HCEC 1CT (cell line): ENCODE measurements at regions not wholly inside any gene's neighbourhood (a gene's known extent, or its start where the extent isn't known, plus 50 kb on each side); places are given as distances from the start of the nearest gene placed in this dataset.
"Not testable (repeated sequence)": the region's sequence is repeated elsewhere in the genome, so short reads cannot be mapped to it uniquely, and the experiment has no call there.

Experiments used
- DNase-seq: peaks from one replicate; pipeline ENCODE4 v3.0.0-alpha.2; 2017

- DNase-seq, result no peak
Observed at GRCh38 chr3:137304313-137305056, 346.7 kb downstream of the IL20RB start.

- no peak for DNase-seq
Observed at GRCh38 chr3:137324114-137324513, 366.3 kb downstream of the IL20RB start.

- no peak for DNase-seq
Observed at GRCh38 chr3:137325170-137325569, 367.4 kb downstream of the IL20RB start.

DNA sequence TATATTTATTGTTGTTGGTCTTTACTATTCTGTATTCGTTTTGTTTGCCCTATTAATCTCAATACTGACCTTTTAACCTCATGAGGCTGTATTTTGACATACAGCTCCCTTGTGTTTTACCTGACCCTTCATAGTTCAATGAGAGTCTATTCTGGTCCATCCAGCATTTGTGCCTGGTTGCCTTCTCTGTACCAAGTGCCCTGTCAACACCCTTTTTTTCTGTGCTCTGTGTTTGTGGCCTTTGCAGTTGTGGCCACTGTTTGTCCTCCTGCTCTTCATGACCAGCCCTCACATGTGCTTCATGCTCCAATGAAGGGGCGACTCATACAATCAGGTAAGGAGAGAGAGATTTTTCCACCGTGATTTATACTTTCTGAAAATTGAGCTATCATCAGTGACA is 368.2 kb downstream of the IL20RB start:
- no peak for DNase-seq

DNA sequence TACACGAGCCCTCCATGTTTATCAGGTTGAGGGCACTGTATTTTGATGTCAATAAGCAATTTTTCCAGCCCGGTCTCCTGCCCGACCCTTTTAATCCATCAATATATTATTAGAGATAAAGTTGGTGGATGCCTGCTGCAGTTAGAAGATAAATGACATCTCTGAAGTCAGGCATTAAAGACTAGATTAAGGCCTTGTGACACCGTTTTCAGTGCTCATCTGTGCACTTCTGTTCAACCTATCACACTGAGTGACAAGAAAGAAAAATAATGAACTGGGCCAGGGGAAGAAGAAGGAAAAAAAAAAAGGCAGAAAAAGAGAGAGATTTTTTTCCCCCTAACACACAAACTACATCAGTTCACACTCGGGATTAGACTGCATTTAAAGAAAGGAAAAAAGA is 371.8 kb downstream of the IL20RB start:
- DNase-seq, result no peak

DNA sequence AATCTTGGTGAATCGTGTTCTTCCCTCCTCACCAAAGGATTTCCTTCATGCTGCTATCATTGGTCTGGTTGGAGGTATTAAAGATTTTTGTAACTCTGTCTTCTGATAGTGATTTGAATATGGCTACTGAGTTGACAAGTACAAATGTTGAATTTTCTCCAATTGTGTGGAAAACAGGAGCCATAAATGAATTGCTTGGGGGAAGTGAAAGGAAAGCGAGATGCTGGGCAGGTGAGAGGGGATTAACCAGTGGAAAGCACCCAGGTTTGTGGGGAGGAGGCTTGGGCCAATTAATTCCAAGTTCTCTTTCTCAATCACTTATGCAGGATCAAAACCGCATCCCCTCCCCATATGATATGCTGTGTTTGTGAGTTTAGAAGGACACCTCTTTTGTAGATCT is 372.5 kb downstream of the IL20RB start:
- no peak for DNase-seq

DNA sequence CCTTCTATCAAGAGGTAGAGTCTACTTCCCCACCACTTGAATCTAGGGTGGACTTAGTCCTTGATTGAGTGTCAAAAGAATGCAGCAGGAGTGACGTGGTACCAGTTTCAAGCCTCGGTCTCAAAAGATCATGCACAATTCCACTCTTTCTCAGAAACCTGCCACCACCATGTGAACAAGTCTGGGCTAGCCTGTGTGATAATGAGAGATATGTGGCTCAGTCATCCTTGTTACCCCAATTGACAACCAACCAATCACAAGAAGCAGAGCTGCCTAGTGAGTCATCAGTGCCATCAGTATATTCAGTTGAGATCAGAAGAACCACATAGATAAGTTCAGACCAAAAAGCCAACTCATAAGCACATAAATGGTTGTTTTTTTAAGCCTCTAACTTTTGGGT is 374.5 kb downstream of the IL20RB start:
- no peak for DNase-seq

GRCh38 chr3:137335478-137335877 is 377.7 kb downstream of the IL20RB start:
- DNase-seq, result no peak

DNA sequence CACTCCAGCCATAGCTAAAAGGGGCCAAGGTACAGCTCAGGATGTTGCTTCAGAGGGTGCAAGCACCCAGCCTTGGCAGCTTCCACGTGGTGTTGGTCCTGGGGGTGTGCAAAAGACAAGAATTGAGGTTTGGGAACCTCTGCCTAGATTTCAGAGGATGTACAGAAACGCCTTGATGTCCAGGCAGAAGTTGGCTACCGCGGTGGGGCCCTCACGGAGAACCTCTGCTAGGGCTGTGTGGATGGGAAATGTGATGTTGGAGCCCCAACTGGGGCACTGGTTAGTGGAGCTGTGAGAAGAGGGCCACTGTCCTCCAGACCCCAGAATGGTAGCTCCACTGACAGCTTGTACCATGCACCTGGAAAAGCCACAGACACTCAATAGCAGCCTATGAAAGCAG is 380.6 kb downstream of the IL20RB start:
- not testable (repeated sequence) for DNase-seq

DNA sequence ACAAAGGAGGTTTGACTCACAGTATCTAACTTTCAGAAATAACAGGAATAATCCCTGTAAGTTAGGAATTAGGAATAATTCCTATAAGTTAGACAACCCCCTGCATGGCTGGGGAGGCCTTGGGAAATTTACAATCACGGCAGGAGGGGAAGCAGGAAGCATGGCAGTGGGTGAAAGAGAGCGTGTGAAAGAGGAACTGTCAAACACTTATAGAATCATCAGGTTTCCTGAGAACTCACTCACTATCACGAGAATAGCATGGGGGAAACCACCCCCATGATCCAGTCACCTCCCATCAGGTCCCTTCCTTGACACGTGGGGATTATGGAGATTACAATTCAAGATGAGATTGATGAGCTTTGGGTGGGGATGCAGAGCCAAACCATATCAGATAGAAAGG is 385.5 kb downstream of the IL20RB start:
- no peak for DNase-seq

DNA sequence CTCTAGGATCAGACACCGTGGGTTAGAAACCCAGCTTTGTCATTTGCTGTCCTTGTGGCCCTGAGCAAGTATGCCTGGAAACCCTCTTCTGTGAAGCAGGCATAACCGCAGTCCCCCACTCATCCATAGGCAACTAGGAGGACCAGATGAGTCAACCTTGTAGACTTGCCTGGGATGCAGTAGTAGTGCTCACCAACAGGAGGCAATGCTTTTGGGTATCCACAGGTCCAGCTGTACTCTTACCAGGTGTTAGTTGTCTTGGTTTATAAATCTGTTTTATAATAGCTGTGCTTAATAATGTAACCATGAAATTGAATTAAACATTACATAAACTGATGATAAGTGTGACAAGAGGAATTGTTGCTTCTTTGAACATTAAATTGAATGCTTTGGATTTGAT is 389.3 kb downstream of the IL20RB start:
- no peak for DNase-seq

- DNase-seq, result no peak
Observed at GRCh38 chr3:137347817-137348368, 390.1 kb downstream of the IL20RB start.

GRCh38 chr3:137348936-137349335 is 391.2 kb downstream of the IL20RB start:
- DNase-seq, result no peak

- no peak for DNase-seq
Observed at GRCh38 chr3:137349557-137350348, 392.0 kb downstream of the IL20RB start.

GRCh38 chr3:137360531-137361201 is 402.9 kb downstream of the IL20RB start:
- no peak for DNase-seq

DNA sequence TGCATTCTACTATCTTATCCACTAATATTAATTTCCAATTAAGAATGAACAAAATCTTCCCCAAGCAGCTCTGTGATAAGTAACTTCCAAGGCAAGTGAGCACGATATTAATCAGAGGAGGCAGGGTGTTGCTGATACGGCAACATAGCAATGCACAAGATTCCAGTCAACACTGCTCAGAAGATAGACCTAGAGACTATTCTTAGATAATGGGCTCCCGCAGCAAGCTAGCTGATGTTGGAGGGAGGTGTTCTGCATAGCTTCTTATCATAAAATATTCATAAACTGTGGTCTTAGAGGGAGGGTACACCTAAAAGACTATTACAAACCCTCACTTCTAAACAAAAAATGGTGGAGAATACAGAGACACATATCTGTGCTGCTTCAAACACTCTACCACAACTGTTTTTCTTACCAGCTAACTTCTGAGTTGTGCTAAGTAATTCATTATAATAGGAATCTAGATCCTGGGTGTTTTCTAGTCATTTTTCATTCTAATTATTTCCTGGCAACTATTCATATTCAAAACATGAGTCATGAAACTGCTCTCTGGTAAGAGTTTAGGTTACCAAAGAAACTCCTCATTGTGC is 382.0 kb upstream of the SOX14 start:
- no peak for DNase-seq

GRCh38 chr3:137385922-137386321 is 378.2 kb upstream of the SOX14 start:
- no peak for DNase-seq

GRCh38 chr3:137409584-137409983 is 354.5 kb upstream of the SOX14 start:
- DNase-seq, result no peak

DNA sequence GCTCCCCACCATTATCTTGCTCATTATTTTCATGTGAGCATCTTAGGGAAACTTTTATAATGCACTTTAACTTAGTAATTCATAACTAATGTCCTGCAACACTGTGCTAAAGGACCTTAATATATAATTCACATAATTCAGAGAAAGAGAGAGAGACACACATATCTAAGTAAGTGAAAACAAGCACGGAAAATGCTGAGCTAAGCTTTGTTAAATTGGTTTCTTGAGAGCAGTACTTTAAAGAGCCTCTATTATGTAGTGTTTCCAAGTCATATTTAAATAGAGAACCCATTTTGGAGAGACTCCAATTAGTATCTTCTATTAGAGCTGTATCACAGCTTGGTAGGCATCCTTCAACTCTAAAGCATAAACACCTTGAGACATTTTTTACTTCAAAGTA is 354.1 kb upstream of the SOX14 start:
- no peak for DNase-seq

DNA sequence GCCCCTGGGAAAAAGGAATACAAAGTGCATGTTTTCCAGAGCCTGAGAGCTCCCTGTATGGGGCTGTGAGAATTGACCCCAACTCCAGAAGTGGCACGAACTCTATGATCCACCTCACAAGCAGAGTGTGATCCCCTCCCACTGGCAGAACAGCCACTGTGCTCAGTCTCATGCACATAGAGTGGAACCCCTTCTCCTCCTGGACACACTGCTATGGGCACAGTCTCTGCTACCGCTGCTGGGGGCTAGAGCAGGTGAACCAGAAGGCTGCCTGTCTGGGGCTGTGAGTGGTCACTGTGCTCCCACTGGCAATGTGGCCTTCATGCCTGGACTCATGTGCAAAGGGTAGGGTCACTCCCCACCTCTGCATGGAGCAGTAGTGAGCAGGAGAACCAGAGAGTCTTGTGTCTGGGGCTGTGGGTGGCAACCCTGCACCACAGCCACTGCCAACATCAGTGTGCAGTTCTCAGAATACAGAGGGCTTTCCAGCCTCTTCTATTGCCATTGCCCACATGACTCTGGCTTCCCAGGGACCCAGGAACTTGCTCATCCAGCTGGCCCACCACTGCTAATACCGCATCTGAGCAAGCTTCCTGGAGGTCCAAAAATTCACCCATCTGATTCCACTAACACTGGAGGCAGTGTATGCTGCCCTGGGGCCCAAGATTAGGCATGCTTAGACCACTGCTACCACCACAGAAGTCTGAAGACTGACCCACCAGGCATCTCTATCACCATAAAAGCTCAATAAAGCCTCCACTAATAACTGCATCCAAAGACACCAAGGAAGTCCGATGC is 343.7 kb upstream of the SOX14 start:
- no peak for DNase-seq

DNA sequence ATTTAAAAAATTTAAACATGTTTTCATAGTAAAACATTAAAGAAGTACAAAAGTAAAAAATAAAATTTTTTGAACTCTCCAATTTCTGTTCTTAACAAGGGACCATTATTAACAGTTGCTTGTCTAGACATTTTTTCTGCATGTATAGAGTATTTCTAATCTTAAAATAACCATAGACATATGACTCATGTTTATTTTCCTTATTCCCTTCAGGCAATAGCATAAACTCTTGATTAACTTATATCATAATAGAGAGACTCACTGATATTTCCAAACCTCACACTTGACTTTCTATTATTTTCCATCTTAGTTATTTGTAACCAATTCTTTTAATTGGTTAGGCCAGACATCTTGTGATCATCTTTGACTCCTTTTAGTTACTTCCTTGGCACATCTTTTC is 325.6 kb upstream of the SOX14 start:
- no peak for DNase-seq

- DNase-seq, result no peak
Observed at GRCh38 chr3:137460944-137461343, 303.2 kb upstream of the SOX14 start.
